ENCODE measurements at regions not wholly inside any gene's neighbourhood (a gene's known extent, or its start where the extent isn't known, plus 50 kb on each side); places are given as distances from the start of the nearest gene placed in this dataset.

GRCh38 chr15:39432912-39433348 lies 147.9 kb upstream of the THBS1 start:
- TF ChIP-seq CTCF (IDR thresholded peaks at IDR 0.05; ENCODE audit: insufficient read depth, low read depth, low read length, missing control alignments) = no peak

GRCh38 chr15:39433376-39433775 lies 147.5 kb upstream of the THBS1 start:
- no peak for TF ChIP-seq CTCF (IDR thresholded peaks at IDR 0.05; ENCODE audit: insufficient read depth, low read depth, low read length, missing control alignments)
- H3K4me3 ChIP-seq (ENCODE audit: low read depth, low read length) = no peak overlapping the region
- no peak for DNase-seq (ENCODE audit: low read depth)

More at GRCh38 chr15:39432912-39433348, 147.9 kb upstream of the THBS1 start:
- H3K4me3 ChIP-seq (ENCODE audit: low read depth, low read length) = no peak overlapping the region
- DNase-seq (ENCODE audit: low read depth) = no peak

GRCh38 chr15:39434163-39434562 lies 146.7 kb upstream of the THBS1 start:
- H3K4me3 ChIP-seq (ENCODE audit: low read depth, low read length) = no peak overlapping the region

GRCh38 chr15:39434751-39435238 lies 146.1 kb upstream of the THBS1 start:
- TF ChIP-seq CTCF (IDR thresholded peaks at IDR 0.05; ENCODE audit: insufficient read depth, low read depth, low read length, missing control alignments) = no peak
- H3K4me3 ChIP-seq (ENCODE audit: low read depth, low read length) = no peak overlapping the region
- DNase-seq (ENCODE audit: low read depth) = no peak

More at GRCh38 chr15:39434163-39434562, 146.7 kb upstream of the THBS1 start:
- TF ChIP-seq CTCF (IDR thresholded peaks at IDR 0.05; ENCODE audit: insufficient read depth, low read depth, low read length, missing control alignments) = no peak
- no peak for DNase-seq (ENCODE audit: low read depth)

GRCh38 chr15:39435244-39435643 lies 145.6 kb upstream of the THBS1 start:
- TF ChIP-seq CTCF (IDR thresholded peaks at IDR 0.05; ENCODE audit: insufficient read depth, low read depth, low read length, missing control alignments) = no peak
- no peak for DNase-seq (ENCODE audit: low read depth)
- no peak overlapping the region for H3K4me3 ChIP-seq (ENCODE audit: low read depth, low read length)

- H3K4me3 ChIP-seq (ENCODE audit: low read depth, low read length) = no peak overlapping the region
- DNase-seq (ENCODE audit: low read depth) = no peak
- TF ChIP-seq CTCF (IDR thresholded peaks at IDR 0.05; ENCODE audit: insufficient read depth, low read depth, low read length, missing control alignments) = no peak
Observed at GRCh38 chr15:39438260-39438659, 142.6 kb upstream of the THBS1 start.

All from GM12865 (cell line).